ENCODE measurements at regions not wholly inside any gene's neighbourhood (a gene's known extent, or its start where the extent isn't known, plus 50 kb on each side); places are given as distances from the start of the nearest gene placed in this dataset.

DNA sequence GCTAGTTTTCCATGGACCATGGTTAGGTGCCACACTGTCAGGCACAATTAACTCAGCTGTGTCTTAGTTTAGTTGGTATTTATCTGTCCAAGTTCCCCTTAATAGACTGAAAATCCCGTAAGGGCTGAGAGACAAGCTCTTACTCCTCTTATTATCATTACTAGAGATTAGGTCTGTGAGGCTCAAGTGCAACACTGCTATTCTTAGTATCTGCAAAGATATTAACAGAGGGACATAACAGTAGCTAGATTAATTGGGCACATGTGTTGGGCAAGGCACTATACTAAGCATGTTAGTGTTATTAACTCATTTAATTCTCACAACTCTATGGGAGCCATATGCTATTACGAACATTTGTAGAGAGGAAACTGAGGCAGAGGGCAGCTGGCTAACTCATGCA is 137.3 kb downstream of the VEGFA start:
- TF ChIP-seq, protein P1, sequence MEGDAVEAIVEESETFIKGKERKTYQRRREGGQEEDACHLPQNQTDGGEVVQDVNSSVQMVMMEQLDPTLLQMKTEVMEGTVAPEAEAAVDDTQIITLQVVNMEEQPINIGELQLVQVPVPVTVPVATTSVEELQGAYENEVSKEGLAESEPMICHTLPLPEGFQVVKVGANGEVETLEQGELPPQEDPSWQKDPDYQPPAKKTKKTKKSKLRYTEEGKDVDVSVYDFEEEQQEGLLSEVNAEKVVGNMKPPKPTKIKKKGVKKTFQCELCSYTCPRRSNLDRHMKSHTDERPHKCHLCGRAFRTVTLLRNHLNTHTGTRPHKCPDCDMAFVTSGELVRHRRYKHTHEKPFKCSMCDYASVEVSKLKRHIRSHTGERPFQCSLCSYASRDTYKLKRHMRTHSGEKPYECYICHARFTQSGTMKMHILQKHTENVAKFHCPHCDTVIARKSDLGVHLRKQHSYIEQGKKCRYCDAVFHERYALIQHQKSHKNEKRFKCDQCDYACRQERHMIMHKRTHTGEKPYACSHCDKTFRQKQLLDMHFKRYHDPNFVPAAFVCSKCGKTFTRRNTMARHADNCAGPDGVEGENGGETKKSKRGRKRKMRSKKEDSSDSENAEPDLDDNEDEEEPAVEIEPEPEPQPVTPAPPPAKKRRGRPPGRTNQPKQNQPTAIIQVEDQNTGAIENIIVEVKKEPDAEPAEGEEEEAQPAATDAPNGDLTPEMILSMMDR (IDR thresholded peaks at IDR 0.05) = no peak
- TF ChIP-seq POLR2A (IDR thresholded peaks at IDR 0.05) = no peak
- Histone ChIP-seq H3K4me3 (no peak overlapping the region), H3K27ac (no peak overlapping the region), H3K9me3 (replicated peaks in 1 of 3) (no peaks in the 10 kb centered on the region), H3K4me1 (replicated peaks in 1 of 2) (no peaks in the 10 kb centered on the region), H3K27me3 (no peaks in the 10 kb centered on the region), H3K36me3 (replicated peaks in 1 of 2) (no peaks in the 10 kb centered on the region)
- 84 to 99% (median 89%) methylated on average over 2 of the region's 2 CpGs for WGBS, 4 donors
- intact Hi-C loops (cut with DNase I) = no loop called here
- DNase-seq = no peak

- H3K27ac ChIP-seq = no peak overlapping the region
- WGBS, 4 donors = 47 to 61% (median 59%) methylated on average over 6 of the region's 6 CpGs
- peak in 1 of 7 donors; percentile 33 for DNase-seq
Measured at GRCh38 chr6:43904311-43905123, 134.5 kb downstream of the VEGFA start.

DNA sequence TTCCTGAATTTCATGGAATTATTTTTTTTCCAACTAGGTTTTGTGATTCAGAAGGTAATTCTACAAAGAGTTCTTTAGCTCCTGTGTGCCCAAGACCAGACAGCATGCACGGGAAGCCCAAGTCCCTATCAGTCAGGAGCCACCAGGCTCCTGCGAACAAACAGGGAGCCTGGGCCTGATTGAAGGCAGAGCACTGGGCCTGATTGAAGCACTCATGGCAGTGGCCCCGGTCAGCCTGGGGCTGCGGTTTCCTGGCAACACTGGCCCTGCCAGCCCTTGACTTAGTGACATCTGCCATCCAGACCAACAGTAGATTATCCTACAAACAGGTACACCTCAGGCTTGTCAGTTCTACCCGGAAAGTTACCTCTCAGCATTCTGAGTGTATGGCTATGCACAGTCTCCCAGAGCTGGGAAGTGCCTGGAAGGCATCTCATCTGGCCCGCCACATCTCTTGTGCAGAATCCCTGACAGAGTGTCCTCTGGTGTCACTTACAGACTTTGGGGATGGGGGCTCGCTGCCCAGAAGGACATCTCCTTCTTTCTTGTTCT is 133.8 kb downstream of the VEGFA start:
- Histone ChIP-seq H3K4me3 (no peak overlapping the region), H3K27me3 (no peaks in the 10 kb centered on the region), H3K4me1 (replicated peaks in 1 of 2) (no peaks in the 10 kb centered on the region), H3K9me3 (replicated peaks in 1 of 3) (no peaks in the 10 kb centered on the region), H3K36me3 (replicated peaks in 1 of 2) (no peaks in the 10 kb centered on the region), H3K27ac (no peak overlapping the region)
- peak in 1 of 7 donors; percentile 78 for DNase-seq
- no peak for TF ChIP-seq POLR2A (IDR thresholded peaks at IDR 0.05)
- TF ChIP-seq, protein P1 (IDR thresholded peaks at IDR 0.05) = no peak
- intact Hi-C loops (cut with DNase I) = no loop called here
- 92 to 96% (median 94%) methylated on average over 5 to 7 of the region's 7 CpGs for WGBS, 4 donors

More at GRCh38 chr6:43904311-43905123, 134.5 kb downstream of the VEGFA start:
- Histone ChIP-seq H3K9me3 (replicated peaks in 1 of 3) (no peaks in the 10 kb centered on the region), H3K27me3 (no peaks in the 10 kb centered on the region), H3K4me1 (replicated peaks in 1 of 2) (no peaks in the 10 kb centered on the region), H3K4me3 (no peak overlapping the region), H3K36me3 (replicated peaks in 1 of 2) (no peaks in the 10 kb centered on the region)
- intact Hi-C loops (cut with DNase I) = no loop called here
- no peak for TF ChIP-seq POLR2A (IDR thresholded peaks at IDR 0.05)
- TF ChIP-seq, protein P1 (IDR thresholded peaks at IDR 0.05) = no peak

GRCh38 chr6:43901733-43902230 is 131.8 kb downstream of the VEGFA start:
- H3K36me3 ChIP-seq (replicated peaks in 1 of 2) = no peaks in the 10 kb centered on the region
- no peaks in the 10 kb centered on the region for H3K9me3 ChIP-seq (replicated peaks in 1 of 3)
- no peaks in the 10 kb centered on the region for H3K27me3 ChIP-seq
- no peak overlapping the region for H3K27ac ChIP-seq
- DNase-seq = no peak
- 74 to 87% (median 80%) methylated on average over 4 of the region's 4 CpGs for WGBS, 4 donors
- intact Hi-C loops (cut with DNase I) = no loop called here
- H3K4me1 ChIP-seq (replicated peaks in 1 of 2) = no peaks in the 10 kb centered on the region
- TF ChIP-seq, protein P1 (IDR thresholded peaks at IDR 0.05) = no peak
- TF ChIP-seq POLR2A (IDR thresholded peaks at IDR 0.05) = no peak
- H3K4me3 ChIP-seq = no peak overlapping the region
